GM12891 (cell line): ENCODE measurements at regions not wholly inside any gene's neighbourhood (a gene's known extent, or its start where the extent isn't known, plus 50 kb on each side); places are given as distances from the start of the nearest gene placed in this dataset.

Experiments
- POLR2A ChIP-seq: IDR thresholded peaks from 2 replicates; pipeline ENCODE4 v1.6.1; 2011; ENCODE audit warnings: low read depth, low read length, control low read depth
- POLR2AphosphoS5 ChIP-seq: IDR thresholded peaks from 2 replicates; pipeline ENCODE4 v1.6.1; 2011; ENCODE audit warnings: low read depth, low read length, control low read depth
- SPI1 ChIP-seq: IDR thresholded peaks from 2 replicates; pipeline ENCODE4 v1.6.1; 2011; ENCODE audit warnings: low read depth, low read length, control low read depth
- TAF1 ChIP-seq: IDR thresholded peaks from 2 replicates; pipeline ENCODE4 v1.6.1; 2011; ENCODE audit warnings: low read depth, low read length, control low read depth

DNA sequence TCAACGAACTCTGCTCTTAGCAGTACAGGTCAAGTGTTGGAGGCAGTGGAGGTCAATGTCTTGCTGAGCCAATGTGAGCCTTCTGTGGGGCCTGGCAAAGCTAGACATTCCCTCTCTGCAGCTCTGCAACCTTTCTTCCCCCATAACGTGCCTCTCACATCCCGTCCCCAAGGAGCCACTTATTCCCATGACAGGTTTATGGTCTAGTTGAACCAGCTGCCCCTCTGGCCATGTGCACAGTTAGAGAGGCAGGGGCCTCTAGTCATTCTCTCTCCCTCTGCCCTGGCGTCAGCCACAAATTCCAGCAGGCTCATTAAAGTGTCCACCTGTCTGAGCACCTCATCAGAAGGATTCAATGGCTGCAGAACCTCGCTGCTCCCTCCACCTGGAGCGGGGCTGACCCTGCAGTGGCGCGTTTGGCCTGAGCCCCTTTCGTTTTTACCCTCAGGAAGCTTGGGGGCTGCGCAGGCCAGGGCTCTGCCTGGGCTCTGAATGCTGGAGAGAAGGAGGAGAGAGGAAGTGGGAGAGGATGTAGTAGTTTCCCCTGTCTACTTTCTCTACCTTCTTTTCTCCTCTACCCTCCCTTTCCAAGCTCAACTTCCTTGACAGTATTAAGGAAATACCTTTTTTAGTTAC lies 302.1 kb upstream of the B3GAT1 start:
- no peak for TF ChIP-seq TAF1
- no peak for TF ChIP-seq POLR2A
- TF ChIP-seq SPI1: no peak
- no peak for TF ChIP-seq POLR2AphosphoS5
